ENCODE measurements at regions not wholly inside any gene's neighbourhood (a gene's known extent, or its start where the extent isn't known, plus 50 kb on each side); places are given as distances from the start of the nearest gene placed in this dataset.

DNA sequence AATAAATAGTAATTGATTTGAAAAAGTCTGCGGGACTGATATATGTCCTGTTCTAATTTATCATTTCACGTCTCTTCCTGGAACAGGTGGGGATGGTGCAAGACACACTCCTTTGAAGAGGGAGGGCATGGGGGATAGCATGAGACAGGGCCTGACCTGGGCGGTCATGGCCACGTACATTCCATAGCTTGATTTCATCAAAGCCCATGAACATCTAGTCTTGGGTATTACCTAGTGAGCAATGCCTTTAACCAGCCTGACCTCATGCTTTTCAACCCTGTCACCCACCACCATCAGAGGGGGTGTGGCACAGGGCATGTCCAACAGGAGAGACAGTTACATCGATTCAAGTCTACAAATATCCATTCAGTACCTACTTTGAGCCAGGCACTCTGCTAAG, 52.3 kb upstream of the HOPX start:
- no peak for DNase-seq
- TF ChIP-seq POLR2A (IDR thresholded peaks at IDR 0.05) (no peak), POLR2AphosphoS5 (IDR thresholded peaks at IDR 0.05) (no peak), EP300 (IDR thresholded peaks at IDR 0.05) (no peak)
- TF ChIP-seq, protein P1, sequence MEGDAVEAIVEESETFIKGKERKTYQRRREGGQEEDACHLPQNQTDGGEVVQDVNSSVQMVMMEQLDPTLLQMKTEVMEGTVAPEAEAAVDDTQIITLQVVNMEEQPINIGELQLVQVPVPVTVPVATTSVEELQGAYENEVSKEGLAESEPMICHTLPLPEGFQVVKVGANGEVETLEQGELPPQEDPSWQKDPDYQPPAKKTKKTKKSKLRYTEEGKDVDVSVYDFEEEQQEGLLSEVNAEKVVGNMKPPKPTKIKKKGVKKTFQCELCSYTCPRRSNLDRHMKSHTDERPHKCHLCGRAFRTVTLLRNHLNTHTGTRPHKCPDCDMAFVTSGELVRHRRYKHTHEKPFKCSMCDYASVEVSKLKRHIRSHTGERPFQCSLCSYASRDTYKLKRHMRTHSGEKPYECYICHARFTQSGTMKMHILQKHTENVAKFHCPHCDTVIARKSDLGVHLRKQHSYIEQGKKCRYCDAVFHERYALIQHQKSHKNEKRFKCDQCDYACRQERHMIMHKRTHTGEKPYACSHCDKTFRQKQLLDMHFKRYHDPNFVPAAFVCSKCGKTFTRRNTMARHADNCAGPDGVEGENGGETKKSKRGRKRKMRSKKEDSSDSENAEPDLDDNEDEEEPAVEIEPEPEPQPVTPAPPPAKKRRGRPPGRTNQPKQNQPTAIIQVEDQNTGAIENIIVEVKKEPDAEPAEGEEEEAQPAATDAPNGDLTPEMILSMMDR (IDR thresholded peaks at IDR 0.05), result no peak
- H3K4me1 ChIP-seq, result peaks cover 0 to 9% (median 4%) of the 10 kb centered on the region in 4 donors
- H3K27me3 ChIP-seq, result no peaks in the 10 kb centered on the region
- intact Hi-C loops (cut with DNase I), result no loop called here
- H3K27ac ChIP-seq, result no peak overlapping the region
- no peak overlapping the region for H3K4me3 ChIP-seq
- WGBS, 2 donors, result 96 to 97% methylated on average over 5 of the region's 5 CpGs
- no peaks in the 10 kb centered on the region for H3K36me3 ChIP-seq
- H3K9me3 ChIP-seq, result no peaks in the 10 kb centered on the region

DNA sequence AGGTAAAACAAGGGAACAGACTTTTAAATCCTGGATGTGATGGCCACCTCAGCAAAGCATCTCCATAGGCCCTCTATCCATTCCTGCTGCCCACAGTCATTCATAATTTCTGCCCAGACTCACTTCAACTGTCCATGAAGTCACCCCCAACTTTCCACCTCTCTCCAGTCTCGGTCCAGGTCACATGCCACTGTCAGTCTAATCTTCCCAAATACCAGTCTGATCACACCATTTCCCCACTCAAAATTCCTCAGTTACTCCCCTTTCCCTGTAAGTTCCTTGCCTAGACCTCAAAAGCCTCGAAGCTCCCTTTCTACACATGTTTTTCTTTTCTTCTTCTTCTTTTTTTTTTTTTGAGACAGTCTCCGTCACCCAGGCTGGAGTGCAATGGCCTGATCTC, 51.2 kb upstream of the HOPX start:
- Histone ChIP-seq H3K36me3 (no peaks in the 10 kb centered on the region), H3K9me3 (no peaks in the 10 kb centered on the region), H3K27me3 (no peaks in the 10 kb centered on the region), H3K4me3 (no peak overlapping the region), H3K27ac (no peak overlapping the region), H3K4me1 (peaks cover 0 to 20% (median 12%) of the 10 kb centered on the region in 4 donors)
- intact Hi-C loops (cut with DNase I), result no loop called here
- WGBS, 2 donors, result 74 to 88% methylated on average over 3 of the region's 3 CpGs
- no peak for DNase-seq
- TF ChIP-seq, protein P1 (IDR thresholded peaks at IDR 0.05), result no peak
- TF ChIP-seq POLR2AphosphoS5 (IDR thresholded peaks at IDR 0.05), result no peak
- TF ChIP-seq EP300 (IDR thresholded peaks at IDR 0.05), result no peak
- TF ChIP-seq POLR2A (IDR thresholded peaks at IDR 0.05), result no peak

DNA sequence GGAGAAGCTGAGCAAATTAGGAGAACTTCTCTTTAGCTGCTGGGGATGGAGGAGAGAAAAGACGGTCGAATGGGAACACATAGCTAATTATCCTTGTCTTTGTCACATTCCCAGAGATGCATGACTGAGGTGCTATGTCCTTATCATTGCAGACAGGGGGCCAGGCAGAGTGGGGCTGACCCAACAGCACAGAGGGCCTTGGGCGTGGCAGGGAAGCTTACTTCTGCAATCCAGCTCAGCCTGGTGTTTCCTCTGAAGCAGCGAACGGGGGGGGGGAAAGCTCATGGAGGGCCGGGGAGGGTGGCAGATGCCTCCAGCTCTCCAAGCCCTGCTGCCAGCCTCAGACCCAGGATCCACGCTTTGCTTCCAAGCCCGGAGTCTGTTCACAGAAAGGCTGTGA, 50.8 kb upstream of the HOPX start:
- no peak for DNase-seq
- intact Hi-C loops (cut with DNase I), result no loop called here
- Histone ChIP-seq H3K36me3 (no peaks in the 10 kb centered on the region), H3K27ac (no peak overlapping the region), H3K9me3 (no peaks in the 10 kb centered on the region), H3K4me3 (no peak overlapping the region), H3K27me3 (no peaks in the 10 kb centered on the region), H3K4me1 (peaks cover 0 to 21% (median 12%) of the 10 kb centered on the region in 4 donors)
- WGBS, 2 donors, result 35 to 48% methylated on average over 8 of the region's 8 CpGs
- TF ChIP-seq, protein P1 (IDR thresholded peaks at IDR 0.05), result no peak
- TF ChIP-seq POLR2AphosphoS5 (IDR thresholded peaks at IDR 0.05) (no peak), POLR2A (IDR thresholded peaks at IDR 0.05) (no peak), EP300 (IDR thresholded peaks at IDR 0.05) (no peak)

All from sigmoid colon (tissue), 6 donors.